Ecto neural progenitor cell (in vitro differentiated cells): ENCODE measurements at regions not wholly inside any gene's neighbourhood (a gene's known extent, or its start where the extent isn't known, plus 50 kb on each side); places are given as distances from the start of the nearest gene placed in this dataset.
"Not testable (repeated sequence)": the region's sequence is repeated elsewhere in the genome, so short reads cannot be mapped to it uniquely, and the experiment has no call there.

Experiments used
- DNase-seq: peaks from one replicate; pipeline ENCODE4 v3.0.0-alpha.2; 2018; ENCODE audit warnings: low spot score

DNA sequence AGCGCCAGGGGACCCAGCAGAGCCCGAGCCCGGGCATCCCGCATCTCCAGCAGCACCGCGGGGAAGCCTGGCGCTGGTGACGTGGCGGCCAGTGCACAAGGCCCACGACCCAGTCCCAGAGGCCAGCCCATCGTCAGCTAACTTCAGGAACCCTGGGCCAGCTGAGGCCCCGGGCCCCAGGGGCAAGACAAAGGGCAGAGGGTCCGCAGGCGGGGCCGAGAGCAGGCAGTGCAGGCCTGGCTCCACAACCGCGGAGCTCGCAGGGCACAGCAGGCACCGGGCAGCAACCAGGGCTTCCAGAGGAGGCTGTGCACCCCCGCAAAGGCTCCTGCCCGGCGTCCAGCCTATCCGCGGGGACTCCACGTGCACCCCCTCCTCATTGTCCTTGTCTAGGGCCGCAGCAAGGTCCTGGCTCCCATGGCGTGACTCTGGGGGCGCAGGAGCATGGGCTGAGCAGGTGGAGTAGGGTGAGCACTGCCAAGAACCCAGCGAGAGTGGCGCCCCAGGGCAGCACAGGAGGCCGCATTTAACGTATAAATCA, 352.5 kb downstream of the KCNJ18 start:
- not testable (repeated sequence) for DNase-seq

DNA sequence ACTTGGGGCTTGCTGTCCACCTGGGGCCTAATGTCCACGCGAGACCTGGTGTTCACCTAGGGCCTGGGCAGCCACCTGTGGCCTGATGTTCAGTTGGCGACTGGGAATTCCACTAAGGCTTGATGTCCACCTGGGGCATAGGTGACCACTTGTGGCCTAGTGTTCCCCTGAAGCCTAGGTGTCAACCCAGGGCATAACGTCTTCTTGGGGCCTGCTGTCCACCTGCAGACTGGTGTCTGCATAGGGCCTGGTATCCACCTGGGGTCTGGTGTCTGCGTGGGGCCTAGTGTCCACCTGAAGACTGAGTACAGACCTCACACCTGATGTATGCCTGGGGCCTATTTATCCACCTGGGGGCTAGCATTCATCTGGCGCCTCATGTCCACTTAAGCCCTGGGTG, 355.2 kb downstream of the KCNJ18 start:
- DNase-seq: not testable (repeated sequence)

DNA sequence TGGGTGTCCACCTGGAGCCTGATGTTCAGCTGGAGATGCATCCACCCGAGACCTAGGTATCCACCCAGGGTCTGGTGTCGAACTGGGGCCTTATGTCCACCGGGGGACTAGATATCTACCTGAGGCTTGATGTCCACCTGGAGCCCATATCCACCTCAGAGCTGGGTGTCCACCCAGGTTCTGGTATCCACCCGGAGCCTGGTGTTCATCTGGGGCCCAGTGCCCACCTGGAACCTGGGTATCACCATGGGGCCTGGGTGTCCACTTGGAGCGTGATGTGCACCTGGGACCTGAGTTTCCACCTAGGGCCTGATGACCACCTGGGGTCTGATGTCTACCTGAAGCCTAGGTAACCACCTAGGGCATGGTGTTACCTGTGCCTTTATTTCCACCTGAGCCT, 355.9 kb downstream of the KCNJ18 start:
- DNase-seq: not testable (repeated sequence)

DNA sequence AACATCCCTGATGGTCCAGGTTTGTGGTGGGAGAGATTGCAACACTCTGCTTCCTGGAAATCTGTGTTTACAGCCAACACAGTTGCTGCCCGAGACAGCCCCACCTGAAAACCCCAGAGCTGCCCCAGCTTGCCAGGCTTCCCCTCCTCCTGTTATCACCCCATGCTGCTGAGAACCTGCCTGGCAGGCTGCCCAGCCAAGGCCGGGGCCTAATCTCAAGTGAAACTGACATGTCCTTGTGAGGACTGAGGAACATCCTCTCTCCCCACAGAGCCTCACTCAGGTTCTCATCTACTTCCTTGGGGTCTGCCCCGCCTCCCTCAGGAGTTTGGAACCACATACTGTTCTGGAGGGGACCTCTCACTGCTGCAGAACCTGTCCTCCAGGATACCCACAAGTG, 358.4 kb downstream of the KCNJ18 start:
- not testable (repeated sequence) for DNase-seq

DNA sequence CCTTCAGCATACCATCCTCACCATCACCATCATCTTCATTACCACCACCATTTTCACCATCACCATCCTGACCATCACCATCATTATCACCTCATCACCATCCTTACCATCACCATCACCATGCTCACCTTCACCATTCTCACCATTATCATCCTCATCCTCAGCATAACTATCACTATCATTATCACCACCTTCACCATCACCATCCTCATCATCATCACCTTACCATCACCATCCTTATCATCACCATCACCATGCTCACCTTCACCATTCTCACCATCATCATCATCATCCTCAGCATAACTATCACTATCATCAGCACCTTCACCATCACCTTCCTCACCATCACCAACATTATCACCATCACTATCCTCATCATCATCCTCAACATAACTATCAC, 360.4 kb downstream of the KCNJ18 start:
- DNase-seq: not testable (repeated sequence)

DNA sequence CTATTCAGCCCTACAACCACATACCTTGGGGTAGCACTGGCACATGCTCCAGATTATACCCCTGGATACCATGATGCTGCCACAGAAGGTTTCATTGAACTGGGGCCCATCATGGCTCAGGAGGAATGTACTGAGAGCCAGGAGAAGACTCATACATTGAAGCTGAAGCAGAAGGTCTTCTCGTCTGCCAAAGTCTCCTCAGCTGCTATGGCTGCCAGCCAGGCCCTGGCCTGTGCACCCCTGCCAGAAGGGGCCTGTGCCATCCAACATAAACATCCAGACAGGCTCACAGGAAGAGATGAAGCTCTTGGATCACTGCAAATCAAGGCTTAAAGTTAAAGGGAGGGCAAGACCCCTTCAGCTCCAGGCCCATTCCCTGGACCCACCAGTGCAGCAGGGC, 364.2 kb downstream of the KCNJ18 start:
- not testable (repeated sequence) for DNase-seq

DNA sequence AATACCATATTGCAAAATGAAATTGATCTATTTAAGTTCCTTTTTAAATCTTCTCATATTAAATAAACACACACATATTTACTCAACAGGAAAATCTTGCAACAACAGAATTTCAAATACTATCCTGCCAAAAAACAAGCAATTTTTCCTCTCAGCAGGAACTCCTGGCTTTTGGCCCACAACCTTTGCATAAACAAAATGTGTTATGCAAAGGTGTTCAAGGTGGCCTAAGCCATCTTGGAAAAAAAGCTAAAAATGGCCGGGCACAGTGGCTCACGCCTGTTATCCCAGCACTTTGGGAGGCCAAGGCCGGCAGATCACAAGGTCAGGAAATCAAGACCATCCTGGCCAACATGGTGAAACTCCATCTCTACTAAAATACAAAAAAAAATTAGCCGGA, 383.6 kb downstream of the KCNJ18 start:
- not testable (repeated sequence) for DNase-seq

DNA sequence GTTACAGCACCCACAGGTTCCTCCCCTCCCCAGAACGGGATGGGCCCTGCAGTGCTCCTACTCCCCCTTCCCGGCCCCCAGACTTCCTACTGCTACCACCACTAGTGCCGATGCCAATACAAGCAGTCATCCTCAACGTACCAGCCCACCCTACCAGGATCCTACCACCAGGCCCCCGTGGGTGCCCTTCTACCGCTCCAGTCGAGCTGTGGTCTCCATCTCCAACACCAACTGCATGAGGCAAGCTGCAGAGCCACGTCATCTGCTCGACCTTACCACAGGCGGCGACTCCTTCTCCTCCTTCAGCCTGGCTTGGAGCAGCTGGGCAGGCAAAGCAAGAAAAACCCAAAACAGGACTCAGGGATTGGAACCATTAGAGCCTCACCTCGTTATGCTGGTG, 396.3 kb downstream of the KCNJ18 start:
- DNase-seq: not testable (repeated sequence)

DNA sequence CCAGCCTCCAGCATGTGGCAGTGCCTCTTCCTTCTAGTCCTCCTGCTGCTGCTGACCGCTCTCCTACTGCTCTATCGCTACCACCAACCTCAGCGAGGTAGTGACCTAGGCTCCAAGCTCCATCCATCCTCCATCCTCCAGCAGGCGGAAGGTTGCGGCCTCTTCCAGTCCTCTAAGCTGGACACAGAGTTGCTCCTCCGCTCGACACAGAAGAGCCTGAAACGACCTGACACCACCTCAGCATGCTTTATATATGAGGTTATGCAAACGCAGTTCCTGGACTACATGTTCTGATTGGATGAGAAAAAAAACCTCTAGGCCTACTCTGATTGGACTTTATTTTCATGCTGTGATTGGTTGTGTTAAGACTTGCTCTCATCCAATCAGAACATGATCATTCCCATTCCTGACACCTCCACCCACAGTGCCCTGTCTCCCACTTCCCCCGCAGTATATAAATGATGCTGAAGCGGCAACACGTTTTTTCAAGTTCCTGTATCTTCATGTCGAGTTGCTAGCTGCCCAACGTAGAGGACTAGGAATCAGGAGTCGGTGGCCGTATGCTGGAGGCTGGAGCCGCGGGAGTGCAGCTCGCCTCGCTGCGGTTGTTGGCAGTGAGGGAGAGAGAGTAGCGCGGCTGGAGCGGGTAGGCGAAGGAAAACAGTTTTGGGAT, 398.1 kb downstream of the KCNJ18 start:
- DNase-seq: no peak

DNA sequence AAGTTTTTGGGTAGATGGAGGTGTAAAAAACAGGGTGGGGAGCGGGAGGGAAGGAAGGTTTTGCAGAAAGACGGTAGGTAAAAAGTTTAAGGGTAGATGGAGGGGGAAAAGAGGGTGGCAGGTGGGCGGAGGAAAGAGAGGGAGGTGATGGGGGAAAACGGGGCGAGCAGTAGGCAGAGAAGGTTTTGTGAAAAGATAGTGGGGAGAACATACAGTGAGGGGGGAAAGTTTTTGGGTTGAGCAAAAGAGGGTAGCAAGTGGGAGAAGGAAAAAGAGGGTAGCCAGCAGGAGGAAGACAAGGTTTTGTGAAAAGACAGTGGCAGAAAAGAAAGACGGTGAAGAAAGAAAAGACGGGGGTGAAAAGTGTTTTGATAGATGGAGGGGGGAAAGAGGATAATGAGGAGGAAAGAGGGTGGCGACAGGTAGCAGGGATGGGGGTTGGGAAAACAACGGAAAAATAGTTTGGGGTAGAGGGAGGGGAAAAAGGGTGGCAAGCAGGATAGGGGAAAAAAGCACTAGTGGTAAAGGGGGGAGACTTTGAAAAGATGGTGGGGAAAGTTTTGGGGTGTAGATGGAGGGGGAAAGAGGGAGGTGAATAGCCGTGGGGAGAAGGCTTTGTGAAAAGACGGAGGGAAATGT, 398.8 kb downstream of the KCNJ18 start:
- DNase-seq: not testable (repeated sequence)

DNA sequence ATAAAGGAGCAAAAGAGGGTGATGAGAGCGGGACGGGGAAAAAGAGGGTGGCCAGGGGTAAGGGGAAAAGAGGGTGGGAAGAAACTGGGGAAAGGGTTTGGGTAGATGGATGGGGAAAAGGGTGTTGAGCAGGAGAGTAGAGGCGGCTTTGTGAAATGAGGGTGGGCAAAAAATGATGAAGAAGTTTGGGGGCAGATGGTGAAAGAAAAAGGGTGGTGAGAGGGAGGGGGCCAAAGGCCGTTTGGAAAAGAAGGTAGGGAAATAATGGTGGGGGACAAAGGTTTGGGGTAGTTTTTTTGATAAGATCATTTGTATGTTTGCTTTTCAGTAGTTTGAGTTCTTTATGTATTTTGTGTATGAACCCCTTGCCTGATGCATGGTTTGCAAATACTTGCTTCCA, 399.5 kb downstream of the KCNJ18 start:
- not testable (repeated sequence) for DNase-seq

DNA sequence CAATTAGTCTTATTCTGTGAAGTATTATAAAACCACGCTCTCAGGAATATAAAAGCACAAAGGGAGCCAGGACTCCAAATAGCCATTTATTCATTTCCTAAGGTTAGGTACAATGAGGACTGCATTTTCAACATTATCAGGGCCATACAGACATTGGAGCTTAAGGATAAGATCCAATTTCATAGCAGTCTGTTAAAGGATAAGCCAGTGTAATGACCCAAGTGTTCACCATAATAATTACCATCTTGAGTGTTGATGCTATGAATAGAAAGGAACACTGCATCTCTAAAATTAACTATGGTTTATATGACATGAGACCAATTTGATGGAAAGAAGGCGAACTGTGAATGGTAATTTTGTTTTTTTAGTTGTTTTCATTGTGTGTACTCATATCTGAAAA, 403.1 kb downstream of the KCNJ18 start:
- DNase-seq: not testable (repeated sequence)

DNA sequence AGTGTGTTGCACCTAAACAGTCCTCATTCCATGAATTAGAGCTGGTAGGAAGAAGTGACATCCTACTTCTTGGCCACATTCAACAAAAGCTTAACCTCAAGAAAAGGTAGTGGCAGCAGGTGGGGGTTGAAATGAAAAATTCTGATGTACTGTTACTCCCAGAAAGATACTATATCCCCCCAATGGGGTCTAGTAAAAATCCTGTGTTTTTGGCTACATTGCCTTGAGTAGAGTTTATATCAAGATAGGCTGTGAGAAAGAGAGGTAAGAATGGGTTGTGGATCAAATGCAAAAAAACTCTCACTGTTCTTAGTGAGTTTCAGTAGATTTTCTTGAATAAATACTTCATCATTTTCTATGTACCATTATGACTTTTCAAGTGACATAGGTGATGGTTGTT, 407.3 kb downstream of the KCNJ18 start:
- not testable (repeated sequence) for DNase-seq

DNA sequence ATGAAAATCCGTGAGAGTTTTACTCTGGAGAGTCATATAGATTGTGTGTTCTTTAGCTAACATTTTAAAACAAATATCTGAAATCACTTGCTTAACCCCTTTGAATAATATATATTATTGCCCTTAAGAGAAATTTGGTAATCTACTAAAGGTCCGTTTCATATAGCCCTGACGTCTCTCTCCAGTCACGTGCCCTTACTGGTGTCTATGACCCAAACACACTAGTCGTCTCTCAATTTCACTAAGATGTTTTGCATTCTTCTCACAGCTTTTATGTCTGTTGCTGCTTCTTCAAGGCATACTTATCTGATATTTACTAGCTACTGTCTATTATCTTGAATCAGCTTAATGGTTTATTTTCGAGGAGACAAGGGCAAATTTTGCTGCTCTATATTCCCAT, 409.9 kb downstream of the KCNJ18 start:
- no peak for DNase-seq

DNA sequence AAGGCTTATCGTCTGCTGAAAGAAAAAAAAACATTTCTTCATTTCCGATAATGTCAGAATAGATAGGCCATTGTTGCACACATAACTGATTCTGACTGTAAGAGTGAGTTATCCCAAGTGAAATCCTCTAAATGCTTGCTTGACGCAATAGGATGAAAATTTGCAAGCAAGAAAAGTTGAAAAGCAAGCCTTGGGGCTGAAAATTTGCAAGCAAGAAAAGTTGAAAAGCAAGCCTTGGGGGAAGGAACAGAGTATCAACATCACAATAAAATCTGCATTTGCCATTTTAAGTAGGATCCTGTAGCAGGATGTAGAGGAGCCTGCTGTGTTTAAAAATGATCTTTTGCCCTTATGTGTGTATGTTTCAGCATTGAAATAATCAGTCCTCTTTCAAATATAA, 424.4 kb downstream of the KCNJ18 start:
- not testable (repeated sequence) for DNase-seq

DNA sequence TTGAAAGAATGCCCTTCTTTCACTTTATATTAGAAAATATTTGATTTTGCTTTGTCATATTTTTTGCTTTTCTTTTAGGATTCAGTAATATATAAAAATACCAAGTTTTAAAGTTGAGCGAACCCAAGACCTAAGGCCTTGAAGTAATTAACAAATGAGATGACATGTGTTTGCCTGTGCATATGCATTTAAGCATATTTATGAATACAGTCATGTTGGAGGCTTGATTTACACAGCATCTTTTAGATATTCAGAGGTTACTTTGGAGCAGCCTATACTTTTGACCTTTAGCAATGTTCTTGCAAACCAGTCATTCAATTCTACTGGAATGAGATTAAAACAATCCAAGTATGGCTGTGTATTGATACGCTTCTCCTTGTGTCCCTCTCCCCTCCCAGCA, 425.1 kb downstream of the KCNJ18 start:
- not testable (repeated sequence) for DNase-seq

DNA sequence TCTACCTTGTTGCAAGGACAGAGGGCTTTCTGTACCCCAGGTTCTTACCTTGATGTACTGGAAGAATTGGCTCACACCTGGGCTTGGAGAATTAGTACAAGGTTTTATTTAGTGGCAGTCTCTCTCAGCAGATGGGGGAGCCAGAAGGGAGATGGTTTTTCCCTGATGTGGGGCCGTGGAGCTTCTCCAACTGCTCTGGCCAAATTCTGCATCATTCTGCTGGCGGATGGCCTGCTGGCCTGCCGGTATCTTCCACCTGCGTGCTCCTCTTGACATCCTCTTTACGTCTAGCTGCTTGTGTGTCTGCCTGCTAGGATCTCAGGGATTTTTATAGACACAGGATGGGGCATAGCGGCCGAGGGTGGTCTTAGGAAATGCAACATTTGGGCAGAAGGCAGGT, 426.7 kb downstream of the KCNJ18 start:
- not testable (repeated sequence) for DNase-seq

DNA sequence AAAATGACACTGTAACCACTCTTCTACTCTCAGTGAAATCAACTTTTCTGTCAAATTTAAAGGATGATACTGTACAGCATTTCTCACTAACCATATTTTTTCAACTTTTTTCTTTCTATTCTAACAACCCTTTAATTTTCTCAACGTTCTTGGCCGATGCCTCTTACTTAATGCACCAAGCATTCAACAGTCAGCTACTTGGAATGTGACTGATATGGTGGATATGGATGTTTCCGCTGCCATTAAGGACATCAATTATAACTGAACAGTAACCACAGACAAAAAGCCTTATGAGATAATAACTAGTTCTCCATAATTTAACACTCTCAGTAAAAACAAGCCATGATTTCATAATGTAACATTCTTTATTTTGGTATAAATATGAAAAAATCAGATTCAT, 427.4 kb downstream of the KCNJ18 start:
- DNase-seq: not testable (repeated sequence)

DNA sequence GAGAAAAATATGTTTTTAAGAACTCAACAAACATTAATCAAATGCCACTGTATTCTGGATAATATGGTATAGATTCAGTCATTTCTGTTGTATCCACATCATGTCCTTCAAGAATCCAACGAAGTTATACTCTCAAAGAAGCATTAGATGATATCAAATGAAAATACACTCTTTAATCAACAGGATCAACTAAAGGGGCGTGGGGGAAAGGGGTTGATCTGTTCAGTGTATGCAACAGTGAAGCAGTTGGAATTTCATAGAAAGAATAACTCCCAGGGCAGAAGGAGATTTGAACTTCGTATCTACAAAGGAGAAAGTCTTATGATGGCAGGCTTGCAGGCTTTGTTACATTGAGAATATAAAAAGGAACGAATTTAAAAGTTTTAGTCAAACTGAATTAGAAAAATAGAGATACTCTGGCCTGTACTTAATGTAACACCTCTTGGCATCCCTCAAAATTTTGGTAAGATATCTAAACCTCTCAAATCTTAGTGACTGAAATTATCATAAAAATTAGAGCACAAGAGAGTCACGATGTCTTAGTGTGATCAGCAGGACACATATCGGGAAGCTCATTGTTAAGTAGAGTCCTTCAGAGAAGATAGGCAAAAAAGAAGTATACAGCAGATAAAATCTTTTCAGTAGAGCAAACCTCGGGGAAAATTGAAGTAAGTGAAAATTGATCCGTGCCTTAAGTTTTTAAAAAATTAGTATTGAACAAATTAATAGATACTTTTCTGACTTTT, 431.4 kb downstream of the KCNJ18 start:
- no peak for DNase-seq

DNA sequence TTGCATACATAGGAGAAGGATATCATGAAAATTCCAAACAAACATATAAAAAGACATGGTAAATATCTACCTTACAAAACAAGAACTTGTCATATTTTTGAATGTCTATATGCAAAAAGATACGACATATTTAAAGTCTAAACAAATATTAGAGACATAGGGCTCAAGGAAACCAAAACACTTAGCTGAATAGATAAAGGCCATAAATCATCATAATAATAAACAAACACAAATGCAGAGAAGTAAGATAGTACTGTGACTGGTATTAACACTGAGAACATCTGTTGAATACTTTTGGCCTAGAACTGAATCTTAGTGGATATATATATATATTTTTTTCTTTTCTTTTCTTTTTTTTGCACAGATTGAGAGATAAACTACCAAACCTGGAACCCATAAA, 435.8 kb downstream of the KCNJ18 start:
- DNase-seq: no peak

DNA sequence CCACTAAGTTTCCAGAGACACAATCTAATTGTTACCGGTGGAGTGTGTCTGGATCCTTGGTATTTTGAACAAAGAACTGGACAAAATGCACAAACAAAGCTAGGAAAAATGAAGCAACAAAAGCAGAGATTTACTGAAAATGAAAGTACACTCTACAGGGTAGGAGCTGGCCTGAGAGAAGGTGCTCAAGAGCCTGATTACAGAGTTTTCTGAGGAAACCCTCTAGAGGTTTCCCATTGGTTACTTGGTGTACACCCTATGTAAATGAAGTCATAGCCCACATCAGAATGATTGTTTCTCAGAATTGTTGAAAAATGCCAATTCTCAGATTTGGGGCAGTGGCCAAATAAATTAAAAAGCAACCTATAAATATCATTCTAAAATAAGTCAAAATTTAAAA, 436.4 kb downstream of the KCNJ18 start:
- DNase-seq: no peak

DNA sequence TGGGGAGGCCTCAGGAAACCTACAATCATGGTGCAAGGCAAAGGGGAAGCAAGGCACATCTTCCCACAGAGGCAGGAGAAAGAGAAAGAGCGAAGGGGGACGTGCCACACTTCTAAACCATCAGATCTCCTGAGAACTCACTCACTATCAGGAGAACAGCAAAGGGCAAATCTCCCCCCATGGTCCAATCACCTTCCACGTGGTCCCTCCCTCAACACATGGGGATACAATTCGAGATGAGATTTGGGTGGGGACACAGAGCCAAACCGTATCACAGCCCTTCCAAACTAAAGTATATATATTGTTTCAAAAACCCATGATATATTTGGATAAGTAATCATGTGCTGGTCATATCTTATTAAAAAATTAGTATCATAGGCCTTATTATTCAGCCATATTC, 437.6 kb downstream of the KCNJ18 start:
- not testable (repeated sequence) for DNase-seq

DNA sequence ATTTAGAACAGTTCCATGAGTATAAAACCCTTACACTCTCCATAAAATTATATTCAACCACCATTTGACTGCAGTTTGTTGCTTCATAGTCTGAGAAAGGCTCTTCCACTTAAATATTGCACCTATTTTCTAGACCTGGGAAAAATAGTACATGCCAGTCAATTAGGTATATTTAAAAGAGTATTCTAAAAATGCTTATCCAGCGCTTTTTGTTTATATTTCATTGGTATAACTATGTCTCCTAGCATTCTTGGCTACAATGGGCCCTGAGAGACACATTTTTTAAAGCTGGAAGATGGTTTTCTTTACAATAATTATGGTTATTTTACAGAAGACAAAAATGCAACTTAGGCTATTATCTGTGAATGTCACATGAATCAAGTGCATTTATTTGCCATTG, 439.4 kb downstream of the KCNJ18 start:
- DNase-seq: no peak
